Middle frontal gyrus (tissue), 1 donor: ENCODE measurements at regions not wholly inside any gene's neighbourhood (a gene's known extent, or its start where the extent isn't known, plus 50 kb on each side); places are given as distances from the start of the nearest gene placed in this dataset.
A peak's percentile ranks its signal among the peaks of the same experiment; 100 is the strongest.

Experiments used
- DNase-seq: peaks from one replicate; pipeline ENCODE4 v3.0.0-alpha.2; 2015; ENCODE audit warnings: low spot score; ENCODE audit errors: extremely low spot score

DNA sequence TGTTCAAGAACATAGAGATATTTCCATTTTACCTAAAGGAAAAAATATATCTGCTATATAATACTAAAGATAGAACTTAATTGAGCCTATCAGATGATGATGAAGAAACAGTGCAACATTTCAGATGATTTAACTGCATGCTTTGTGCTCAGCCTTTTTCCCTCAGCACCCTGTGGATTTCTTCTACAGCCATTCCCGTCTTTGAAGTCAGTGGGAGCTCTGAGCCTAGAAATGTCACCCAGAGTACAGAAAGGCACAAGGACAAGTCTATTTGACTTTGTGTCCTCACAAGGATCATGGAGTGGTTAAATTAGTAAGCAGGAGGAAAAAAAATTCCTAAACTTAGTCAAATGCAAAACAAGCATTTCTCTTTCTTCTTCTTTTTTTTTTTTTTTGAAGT, 994.0 kb upstream of the FLRT2 start:
- no peak for DNase-seq

DNA sequence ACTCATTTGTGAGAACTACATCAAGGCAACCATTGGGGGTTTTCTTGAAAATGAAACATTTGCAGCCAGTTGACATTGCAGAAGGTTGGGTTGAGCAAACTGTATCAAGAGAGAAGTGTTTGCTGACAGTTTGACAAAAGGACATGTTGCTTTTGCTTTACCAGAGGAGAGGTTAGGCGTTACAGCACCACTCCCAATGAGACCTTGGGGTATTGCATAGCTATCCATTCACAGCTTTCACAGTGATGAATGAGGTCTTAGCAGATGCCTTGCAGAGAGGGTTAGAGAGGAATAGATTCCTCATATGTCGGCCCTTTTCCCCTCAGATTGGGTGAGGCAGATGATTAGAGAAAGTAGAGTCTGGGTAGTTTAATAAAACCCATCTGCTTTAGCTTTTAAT, 988.9 kb upstream of the FLRT2 start:
- no peak for DNase-seq

DNA sequence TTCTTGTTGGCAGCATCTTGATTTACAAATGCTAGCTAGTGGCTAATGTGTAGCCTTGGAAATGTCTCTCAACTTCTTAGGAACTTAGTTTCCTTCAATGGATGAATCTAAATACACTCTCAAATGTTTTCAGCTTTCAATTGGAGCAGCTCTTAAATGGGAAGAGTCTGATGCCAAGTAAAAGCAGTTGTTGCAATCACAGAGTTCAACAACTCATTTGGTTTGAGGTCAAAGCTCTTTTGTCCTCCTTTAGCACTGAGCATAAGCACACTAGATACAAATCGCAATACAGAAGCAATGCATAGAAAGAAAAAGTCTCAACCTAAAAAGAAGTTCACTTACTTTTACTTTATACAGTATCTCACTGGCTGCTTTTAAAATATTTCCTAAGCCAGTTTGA, 986.1 kb upstream of the FLRT2 start:
- no peak for DNase-seq

DNA sequence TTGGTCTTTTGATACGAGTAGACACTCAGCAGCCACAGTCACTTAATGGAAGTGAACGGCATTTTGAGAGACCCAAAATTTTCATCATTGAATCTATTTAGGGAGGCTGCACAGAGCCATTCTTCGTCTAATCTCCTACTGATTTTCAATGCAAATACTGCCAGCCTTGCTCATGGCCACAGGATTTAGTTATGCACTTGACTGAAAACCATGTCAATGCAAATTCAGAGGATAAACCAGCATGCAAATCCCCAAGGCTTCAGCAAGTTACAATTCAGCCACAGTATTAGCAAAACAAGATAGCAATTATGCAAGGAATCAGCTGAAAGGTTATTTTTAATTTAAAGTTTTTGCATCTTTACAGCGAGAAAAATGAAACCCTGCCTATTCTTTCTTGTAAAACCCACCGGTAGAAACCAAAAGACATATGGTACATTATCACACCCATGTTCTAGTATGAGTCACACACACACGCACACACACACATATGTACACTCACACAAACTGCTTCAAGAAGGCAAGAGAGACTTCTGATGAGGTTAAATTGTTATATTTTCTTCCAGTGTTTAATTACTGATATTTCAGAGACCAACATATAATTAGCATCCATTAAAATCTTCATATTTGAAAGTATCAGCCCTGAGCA, 985.3 kb upstream of the FLRT2 start:
- DNase-seq = peak; percentile 9

DNA sequence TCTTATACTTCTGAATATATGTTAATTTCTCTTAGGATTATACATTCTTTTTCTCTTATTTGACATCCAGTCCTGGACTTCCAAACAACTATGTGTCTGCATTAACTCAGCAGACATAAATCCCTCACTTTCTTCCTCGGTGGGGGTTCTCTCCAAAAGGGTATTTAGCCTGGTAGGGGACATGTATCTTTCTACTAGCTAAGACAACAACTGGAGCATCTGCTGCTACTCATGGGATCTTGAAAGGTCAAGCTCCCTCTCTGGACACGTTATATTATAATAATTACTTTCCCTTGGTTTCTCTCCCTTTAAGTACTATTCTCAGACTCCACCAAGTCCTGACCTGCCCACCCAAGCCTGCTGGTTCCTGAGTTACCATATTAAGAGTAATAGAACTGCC, 983.7 kb upstream of the FLRT2 start:
- DNase-seq = no peak

DNA sequence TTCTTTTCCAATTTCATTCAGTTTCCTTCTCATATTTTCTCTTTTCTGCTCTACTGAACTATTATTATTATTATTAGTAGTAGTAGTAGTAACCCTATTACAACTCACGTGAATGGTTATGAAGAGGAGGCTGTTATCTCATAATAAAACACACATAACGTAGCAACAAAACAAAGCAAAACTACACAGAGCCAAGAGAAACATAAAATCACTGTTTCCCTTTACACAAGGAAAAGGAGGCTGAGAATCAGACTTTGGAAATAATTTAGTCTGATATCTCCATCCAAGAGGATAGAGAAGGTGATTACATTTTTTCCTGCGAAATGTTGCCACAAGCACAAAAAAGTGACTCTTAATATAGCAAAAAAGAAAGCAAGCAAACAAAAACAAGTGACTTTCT, 975.8 kb upstream of the FLRT2 start:
- no peak for DNase-seq

DNA sequence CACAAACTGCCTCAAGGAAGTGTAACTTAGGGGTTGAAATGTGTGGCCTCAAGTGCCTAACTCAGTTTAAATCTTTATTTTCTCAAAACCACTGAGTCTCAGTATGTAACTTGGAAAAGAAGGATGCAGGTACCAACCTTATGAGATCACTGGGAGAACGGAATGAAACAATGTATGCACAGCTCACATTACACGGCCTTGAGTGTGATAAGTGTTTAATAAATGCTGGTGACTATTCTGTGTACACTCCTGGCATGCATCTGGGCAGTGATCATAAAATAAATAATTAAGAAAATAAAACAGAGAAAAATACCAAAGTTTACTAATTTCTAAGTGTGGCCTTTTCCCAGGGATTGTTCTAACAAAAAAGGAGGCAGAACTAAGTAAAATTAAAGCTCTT, 974.5 kb upstream of the FLRT2 start:
- DNase-seq = no peak

DNA sequence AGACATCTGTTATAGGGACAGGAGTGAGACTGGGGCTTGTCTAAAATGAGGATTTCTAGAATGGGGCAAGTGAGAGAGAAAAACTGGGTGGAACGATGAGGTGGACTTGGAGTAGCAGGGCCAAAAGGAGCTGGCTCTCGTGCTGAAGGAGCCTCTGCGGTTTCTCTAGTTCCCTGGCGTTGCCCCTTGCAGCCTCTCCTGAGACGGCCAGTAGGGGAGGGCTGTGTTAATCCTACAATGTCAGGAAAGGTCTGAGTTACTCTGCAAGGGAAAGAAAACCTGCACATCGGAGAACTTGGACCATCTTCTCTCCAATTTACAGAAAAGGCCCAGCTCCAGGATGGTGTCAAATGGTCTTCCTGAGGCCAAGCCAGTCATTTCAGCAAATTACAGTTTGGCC, 963.8 kb upstream of the FLRT2 start:
- DNase-seq = no peak

DNA sequence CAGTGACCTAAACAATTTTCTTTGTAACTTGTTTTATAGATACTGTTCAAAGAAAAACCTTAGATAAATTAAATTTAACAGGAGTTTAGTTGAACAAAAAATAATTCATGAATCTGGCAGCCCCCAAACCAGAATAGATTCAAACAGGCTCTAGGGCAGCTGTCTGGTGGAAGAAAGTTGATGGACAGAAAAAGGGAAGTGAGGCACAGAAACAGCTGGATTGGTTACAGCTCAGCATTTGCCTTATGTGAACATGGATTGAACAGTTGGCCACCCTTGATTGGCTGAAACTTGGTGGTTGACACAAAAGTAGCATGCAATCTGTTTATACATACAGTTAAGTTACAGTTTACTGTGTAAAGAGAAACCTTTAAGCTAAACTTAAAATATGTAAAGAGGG, 954.3 kb upstream of the FLRT2 start:
- DNase-seq = no peak

DNA sequence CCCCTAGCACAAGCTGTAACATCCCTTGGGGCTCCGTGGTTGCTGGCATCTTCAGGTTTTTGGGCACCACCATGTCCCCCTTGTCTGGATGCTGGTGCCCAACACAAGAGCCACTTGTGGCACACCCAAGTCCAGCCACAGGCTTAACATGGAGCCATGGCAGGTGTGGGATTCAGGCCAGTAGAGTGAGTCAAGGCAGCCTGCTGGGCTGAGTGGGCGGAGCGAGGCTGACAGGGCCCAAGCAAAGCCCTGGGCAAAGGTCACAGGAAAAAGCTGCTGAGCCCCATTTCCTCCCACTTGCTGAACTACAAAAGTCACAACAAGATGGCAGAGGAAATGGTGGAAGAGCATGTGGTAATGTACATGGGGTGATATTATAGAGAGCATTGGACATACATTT, 950.7 kb upstream of the FLRT2 start:
- no peak for DNase-seq

DNA sequence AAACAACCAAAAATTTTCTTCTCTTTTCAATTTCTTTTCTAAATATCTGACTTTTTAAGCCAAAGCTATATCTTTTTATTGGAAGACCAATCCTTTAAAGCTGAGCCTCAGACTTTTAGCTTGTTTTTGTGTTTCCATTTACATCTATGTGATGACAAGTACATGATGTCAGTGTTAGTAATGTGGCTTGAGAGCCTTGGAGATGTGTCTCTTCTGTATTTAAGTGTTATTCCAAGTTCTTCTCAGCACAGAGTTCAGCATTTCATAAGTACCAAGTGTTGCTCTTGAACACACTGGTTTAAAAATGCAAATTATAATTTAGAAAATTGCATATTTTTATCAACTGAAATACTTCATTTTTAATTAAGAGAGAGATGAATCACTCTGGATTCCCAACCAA, 948.9 kb upstream of the FLRT2 start:
- DNase-seq = no peak

DNA sequence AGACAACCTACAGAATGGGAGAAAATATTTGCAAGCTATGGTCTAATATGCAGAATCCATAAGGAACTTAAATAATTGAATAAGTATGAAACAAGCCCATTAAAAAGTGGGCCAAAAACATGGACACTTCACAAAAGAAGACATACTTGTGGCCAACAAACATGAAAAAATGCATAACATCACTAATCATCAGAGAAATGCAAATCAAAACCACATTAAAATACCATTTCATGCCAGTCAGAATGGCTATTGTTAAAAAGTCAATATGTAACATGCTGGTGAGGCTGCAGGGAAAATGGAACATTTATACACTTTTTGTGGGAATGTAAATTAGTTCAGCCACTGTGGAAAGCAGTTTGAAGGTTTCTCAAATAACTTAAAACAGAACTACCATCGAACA, 945.4 kb upstream of the FLRT2 start:
- DNase-seq = no peak

DNA sequence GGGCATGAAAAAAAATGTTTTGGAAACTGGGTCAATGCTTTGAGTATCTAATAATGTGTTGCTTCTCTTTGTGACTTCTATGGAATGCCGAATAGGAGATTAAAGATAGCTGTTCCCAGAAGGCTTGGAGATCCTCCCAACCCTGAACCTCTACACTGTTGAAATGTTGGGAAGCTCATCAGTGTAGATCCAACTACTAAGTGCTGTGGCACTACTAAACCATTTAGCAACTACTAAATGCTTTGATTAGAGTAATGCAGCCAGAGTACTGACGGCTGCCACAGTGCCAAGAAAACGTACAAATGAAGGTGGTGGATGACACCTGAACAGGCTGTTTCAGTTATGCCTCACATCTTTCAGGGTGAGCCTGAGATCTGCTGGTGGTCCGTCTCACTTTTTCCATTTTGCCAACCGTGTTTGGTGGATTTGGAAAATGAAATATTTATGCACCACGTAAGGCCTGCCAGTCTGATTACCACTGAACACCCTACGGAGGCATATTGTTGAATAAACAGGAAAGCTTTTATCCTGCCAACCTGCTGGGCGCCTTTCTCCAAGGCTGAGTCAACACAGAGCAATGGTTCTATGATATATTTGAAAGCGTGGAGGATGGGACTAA, 938.0 kb upstream of the FLRT2 start:
- DNase-seq = no peak

DNA sequence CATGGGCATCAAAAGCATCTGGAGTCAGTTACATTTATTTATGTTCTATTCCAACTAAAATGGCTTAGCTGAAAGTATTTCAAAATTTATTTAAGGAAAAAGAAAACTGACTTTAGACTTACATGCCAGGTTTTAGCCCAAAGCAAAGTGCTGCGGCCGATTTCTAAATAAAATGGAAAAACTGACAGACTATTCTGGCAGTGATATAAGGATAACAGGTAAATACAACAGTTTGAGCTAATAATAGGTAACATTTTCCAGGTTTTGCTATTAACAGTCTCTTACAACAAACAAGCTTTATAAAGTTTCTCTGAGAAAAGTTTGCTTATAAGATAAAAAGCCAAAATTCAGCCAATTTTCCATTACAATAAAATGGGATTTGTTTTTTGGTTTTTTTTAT, 937.2 kb upstream of the FLRT2 start:
- no peak for DNase-seq

DNA sequence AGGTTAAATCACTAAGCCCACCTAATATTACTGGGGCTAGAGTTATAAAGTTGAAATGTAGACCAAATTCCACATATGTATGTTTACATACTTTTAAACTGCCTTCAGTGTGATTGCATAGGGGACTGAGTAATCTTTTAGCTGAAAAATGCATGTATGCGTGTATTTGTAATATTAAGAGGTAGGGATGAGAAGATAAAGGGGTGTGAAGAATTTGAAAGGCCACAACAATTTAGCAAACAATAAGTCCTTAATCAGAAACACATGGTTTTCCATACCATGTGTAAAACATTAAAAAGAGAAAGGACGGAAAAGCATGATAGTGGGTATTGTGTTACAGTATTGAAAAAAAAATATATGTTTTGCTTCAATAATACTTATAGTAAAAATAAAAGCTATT, 919.9 kb upstream of the FLRT2 start:
- DNase-seq = no peak

DNA sequence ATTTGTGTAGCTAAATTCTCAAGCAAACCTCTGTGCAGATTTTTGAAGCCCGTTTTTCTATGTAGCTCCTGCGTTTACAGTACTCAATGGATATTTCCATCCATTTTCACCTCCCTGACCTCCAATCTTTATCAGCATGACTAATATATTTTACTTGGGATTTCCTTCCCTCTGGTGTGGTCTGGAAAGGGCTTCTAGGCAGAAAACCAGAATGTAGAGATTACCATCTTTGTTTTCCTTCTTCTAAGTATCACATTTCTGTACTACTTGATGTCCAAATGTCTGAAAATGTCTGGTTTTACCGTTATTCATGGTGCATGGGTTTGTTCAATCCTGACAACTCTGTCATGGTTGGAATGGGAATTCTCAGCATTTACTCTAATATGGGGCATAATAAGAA, 907.6 kb upstream of the FLRT2 start:
- no peak for DNase-seq

DNA sequence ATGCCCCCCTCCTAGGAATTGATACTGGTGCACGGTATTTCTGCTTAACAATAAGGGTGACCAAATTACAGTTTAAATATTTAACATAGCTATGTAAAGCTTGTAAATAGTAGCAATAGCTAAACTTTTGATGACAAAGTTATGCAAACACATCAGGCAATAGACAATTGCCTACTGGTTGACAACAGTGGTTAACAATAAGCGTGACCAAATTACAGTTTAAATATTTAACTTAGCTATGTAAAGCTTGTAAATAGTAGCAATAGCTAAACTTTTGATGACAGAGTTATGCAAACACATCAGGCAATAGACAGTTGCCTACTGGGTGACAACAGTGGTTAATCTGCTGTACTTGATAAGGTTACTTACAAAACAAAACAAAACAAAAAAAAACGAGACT, 886.5 kb upstream of the FLRT2 start:
- no peak for DNase-seq

DNA sequence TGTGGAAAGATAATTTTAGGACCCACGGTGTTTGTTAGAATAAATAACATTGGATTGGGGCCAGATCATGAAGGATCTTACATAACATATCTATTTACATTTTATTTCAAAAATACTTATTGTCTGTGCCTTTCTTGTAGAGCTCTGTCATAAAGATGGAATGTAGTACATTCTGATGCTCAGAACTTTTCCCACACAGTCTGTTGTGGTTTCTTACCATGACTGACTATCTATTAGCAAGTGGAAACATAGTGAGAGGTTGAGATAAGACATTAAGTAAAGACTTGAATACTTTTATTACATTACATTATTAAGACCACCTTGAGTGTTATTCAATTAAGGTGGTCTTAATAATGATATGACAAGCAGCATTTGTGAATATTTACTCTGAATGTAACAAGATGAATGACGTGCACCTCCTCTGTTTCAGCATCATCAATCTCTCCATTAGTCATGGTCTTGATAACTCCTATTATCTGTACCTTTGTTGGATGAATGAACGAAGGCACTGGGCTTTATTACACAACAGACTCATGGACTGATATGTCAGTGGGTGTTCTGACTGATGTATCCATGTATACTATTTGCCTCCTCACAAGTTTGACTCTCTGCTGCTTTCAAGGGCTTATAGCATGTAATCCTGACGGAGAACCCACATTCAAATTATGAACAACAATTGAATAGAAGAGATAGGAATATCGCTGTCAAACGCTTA, 883.0 kb upstream of the FLRT2 start:
- DNase-seq = no peak

DNA sequence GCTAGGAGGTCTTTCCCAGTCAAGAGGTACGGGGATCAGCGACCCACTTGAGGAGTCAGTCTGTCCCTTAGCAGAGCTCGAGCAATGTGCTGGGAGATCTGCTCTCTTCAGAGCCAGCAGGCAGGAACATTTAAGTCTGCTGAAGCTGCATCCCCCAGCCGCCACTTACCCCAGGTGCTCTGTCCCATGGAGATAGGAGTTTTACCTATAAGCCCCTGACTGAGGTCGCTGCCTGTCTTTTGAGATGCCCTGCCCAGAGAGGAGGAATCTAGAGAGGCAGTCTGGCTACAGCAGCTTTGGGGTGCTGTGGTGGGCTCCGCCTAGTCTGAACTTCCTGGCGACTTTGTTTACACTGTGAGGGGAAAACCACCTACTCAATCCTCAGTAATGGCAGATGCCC, 874.9 kb upstream of the FLRT2 start:
- DNase-seq = no peak

DNA sequence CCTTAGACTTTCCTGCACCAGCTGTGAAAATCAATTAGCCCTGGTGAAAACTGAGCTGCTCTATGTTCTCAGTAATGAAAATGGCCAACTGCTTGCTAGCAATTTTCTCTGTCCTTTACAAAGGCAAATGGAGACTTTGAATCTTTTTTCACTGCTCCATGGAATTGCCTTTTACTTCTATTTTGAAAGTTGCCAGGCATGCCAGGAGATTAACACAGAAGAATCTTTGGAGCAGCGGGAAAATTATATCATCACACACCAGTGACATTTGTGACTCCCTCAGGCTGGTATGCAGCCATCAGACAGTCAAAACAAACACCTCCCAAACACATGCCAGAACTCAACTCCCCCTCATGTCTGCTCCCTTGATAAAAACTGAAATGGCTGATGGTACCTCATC, 872.0 kb upstream of the FLRT2 start:
- no peak for DNase-seq

DNA sequence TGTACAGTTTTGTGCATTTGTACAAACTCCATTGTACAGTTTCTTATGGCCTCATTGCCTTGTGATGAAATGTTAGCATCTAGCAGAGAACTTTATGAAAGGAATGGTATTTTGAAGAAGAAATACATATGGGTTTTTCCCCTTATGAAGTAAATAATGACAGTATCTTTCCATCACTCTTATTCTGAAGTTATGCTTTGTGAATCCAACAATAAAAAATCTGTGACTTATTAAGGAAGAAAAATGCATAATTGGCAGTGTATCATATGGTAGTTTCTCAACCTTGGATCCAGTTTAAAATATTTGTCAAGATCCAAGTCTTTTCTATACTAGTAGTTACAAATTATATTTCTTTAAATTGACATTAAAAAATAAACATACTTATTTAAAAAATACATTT, 859.1 kb upstream of the FLRT2 start:
- DNase-seq = no peak

DNA sequence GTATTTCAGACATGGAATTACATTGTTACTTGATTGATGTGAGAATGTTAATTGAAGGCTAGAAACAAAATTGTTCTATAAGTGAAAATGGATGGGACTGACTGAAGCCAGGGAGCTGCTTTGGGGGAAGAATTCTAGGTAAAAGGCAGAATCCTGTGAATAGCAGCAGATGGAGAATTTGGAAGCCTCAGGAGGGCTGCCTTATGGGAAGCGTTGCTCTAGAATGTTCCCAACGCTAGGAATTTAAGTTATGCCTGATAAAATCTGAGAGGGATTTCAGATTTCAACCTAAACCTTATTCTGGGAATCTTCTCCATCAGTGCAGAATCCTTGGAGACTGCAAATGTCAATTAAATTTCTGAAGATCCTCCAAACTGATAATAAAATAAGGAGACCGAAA, 858.2 kb upstream of the FLRT2 start:
- DNase-seq = no peak

DNA sequence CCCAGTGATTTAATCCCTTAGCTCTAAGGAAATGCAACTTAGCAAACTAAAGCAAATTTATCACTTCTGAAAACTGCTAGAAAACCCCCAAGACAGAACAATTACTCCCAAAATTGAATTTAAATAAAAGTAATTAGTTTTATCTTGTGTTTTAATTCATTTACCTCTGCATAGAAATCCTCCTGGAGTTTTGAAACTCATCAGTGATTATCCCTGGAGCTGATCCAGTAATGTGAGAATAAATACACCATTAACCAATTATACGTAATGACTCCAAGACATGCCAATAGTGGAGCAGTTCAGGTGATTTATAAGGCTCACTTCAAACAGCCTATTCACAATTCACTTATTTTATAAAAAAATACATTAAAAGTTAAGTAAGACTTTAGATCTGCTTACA, 855.3 kb upstream of the FLRT2 start:
- no peak for DNase-seq
